ENCODE measurements at regions not wholly inside any gene's neighbourhood (a gene's known extent, or its start where the extent isn't known, plus 50 kb on each side); places are given as distances from the start of the nearest gene placed in this dataset.

- no peak for TF ChIP-seq CTCF (conservative IDR thresholded peaks at IDR 0.05; ENCODE audit: low read depth in 2 of 2)
- TF ChIP-seq EZH2 (IDR thresholded peaks at IDR 0.05; ENCODE audit: low read depth, unreplicated experiment) = no peak
- no peak for TF ChIP-seq CREB1 (CRISPR knock-in tag; IDR thresholded peaks at IDR 0.05; ENCODE audit: low read depth)
- TF ChIP-seq POLR2AphosphoS5 (IDR thresholded peaks at IDR 0.05; ENCODE audit: low read depth) = no peak
- no peak for TF ChIP-seq REST (IDR thresholded peaks at IDR 0.05; ENCODE audit: unreplicated experiment)
- TF ChIP-seq EZH2phosphoT487 (IDR thresholded peaks at IDR 0.05; ENCODE audit: unreplicated experiment) = no peak
- TF ChIP-seq ETS1 (IDR thresholded peaks at IDR 0.05) = no peak
These were observed 87.3 kb upstream of the DHRSX start for GRCh38 chrX:2588049-2588448.
